PC-3 (cell line): ENCODE measurements at regions not wholly inside any gene's neighbourhood (a gene's known extent, or its start where the extent isn't known, plus 50 kb on each side); places are given as distances from the start of the nearest gene placed in this dataset.

Experiments used
- CTCF ChIP-seq: fragments of 300-600 bp; sonication (generic); conservative IDR thresholded peaks from 2 replicates; pipeline ENCODE4 v1.5.1; 2017; ENCODE audit warnings: antibody characterized with exemption, low read depth, mild to moderate bottlenecking, low read length
- EZH2 ChIP-seq: fragments of 300-600 bp; sonication (generic); IDR thresholded peaks from one replicate; pipeline ENCODE4 v1.6.1; 2017; ENCODE audit warnings: antibody characterized with exemption, mild to moderate bottlenecking, low read length; ENCODE audit not compliant: unreplicated experiment

DNA sequence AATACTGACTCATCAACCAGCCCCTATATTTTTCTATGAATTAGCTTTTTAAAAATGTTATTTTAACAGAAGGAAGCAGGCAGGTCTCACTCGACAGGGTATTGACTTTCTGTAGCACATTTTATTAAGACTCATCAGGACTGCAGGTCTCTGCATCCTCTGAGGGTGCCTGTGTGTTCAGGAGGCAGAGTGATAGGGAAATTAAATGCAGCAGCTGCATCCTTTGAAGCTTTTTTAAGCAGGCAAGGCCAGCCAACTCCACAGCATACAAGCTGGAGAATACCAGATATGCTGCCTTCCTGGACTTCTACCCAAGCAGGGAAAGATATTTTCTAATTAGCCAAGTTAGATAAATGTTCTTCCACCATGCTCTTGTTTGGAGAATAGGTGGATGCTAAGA is 124.9 kb downstream of the WSCD1 start:
- TF ChIP-seq CTCF (no peak), EZH2 (no peak)
